ENCODE measurements at regions not wholly inside any gene's neighbourhood (a gene's known extent, or its start where the extent isn't known, plus 50 kb on each side); places are given as distances from the start of the nearest gene placed in this dataset.
"Not testable (repeated sequence)": the region's sequence is repeated elsewhere in the genome, so short reads cannot be mapped to it uniquely, and the experiment has no call there.

- DNase-seq (ENCODE audit: low read depth in 3 of 3, low spot score in 1 of 3) = no peak
These were observed 129.3 kb upstream of the MAP1LC3B2 start for GRCh38 chr12:116429826-116430360.

DNA sequence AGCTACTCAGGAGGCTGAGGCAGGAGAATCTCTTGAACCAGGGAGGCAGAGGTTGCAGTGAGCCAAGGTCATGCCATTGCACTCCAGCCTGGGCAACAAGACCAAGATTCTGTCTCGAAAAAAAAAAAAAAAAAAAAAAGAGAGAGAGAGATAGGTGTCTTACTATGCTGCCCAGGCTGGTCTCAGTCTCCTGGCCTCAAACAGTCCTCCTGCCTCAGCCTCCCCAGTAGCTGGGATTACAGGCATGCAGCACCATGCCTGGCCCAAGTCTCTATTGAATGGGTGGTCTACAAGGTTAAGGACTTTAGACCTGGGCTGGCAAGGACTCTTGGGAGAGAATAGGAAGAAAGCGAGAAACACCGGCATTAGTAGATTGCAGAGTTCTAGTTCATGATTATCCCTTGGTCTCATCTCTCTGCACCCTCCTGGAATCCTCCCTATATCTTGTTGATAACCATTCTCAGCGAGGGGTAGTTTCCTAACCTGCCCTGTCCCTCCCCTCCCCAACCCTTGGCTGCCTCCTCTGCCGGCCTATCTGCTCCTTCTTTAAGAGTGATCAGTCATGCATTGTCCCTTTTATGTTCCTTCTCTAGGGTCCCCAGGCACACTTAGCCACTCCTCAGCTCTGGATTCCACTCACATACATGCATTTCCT is 128.1 kb upstream of the MAP1LC3B2 start:
- no peak for DNase-seq (ENCODE audit: low read depth in 3 of 3, low spot score in 1 of 3)

DNA sequence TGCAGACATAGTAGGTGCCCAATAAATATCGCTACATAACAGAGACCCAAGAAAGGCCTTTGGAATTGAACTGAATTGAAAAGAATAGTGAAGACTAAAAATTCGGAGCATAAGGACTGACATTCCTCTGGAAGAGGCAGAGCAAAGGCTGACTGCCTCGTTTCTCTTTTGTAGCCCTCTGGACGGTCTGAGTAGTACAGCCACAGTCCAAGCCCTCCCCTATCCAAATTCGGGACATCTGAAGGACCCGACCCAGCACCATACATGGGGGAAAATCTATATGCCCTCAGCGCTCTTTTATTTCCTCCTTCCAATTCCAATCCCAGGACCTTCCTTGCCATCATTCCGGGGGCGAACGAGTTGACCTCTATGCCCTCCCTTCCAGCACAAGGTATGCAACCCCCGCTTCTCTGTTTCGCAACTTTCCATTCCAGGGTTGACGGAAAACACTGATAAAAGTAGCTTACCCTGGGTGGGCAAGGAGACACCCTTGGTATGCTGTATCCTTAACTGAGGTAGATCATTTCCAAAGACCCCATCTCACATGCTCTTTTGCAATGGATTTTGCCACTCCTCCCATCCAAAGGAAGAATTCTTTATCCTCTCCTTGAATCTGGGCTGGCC is 127.4 kb upstream of the MAP1LC3B2 start:
- no peak for DNase-seq (ENCODE audit: low read depth in 3 of 3, low spot score in 1 of 3)

- no peak for DNase-seq (ENCODE audit: low read depth in 3 of 3, low spot score in 1 of 3)
These were observed 126.8 kb upstream of the MAP1LC3B2 start for GRCh38 chr12:116432314-116432750.

GRCh38 chr12:116433249-116433648 is 125.9 kb upstream of the MAP1LC3B2 start:
- DNase-seq (ENCODE audit: low read depth in 3 of 3, low spot score in 1 of 3) = no peak

DNA sequence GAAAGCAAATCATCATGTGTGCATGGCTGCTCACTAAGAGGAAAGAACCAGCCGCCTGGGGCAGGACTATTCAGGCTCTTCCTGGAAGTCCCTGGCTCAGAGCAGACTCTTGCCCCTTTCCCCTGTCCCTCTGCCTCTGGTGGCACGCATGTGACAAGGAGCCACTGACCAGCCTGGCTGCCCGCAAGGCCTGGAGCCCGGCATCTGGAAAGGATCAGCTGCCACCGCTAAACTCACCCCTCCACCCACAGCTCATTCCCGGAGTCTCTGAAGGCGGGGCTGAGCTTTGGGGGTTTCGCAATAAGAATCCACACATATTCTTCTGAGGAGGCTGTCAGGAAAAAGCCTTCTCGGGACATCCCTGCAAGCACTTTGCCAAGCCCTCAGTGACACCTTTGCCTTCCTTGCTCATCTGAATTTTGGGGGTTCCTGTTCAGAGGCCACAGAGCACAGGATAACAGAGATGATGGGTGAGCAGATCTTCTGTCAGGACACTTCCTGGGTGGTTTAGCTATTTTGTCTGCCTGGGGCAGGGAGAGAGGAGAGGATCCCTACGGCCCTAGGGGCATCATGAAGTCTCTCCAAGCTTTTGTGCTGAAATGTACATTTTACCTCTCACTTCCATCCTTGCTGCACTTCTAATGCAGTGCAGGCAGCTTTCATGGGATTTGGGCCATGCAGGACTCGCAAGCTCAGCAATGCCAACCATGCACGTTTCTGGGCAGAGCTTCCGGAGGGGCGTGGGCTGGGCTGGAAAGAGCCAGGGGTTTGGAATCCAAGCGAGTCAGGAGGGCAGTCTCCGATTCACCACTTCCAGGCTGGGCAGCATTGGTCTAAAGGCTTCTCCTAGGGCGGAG is 124.8 kb upstream of the MAP1LC3B2 start:
- DNase-seq (ENCODE audit: low read depth in 3 of 3, low spot score in 1 of 3) = no peak

GRCh38 chr12:116435984-116436383 is 123.2 kb upstream of the MAP1LC3B2 start:
- DNase-seq (ENCODE audit: low read depth in 3 of 3, low spot score in 1 of 3) = no peak

DNA sequence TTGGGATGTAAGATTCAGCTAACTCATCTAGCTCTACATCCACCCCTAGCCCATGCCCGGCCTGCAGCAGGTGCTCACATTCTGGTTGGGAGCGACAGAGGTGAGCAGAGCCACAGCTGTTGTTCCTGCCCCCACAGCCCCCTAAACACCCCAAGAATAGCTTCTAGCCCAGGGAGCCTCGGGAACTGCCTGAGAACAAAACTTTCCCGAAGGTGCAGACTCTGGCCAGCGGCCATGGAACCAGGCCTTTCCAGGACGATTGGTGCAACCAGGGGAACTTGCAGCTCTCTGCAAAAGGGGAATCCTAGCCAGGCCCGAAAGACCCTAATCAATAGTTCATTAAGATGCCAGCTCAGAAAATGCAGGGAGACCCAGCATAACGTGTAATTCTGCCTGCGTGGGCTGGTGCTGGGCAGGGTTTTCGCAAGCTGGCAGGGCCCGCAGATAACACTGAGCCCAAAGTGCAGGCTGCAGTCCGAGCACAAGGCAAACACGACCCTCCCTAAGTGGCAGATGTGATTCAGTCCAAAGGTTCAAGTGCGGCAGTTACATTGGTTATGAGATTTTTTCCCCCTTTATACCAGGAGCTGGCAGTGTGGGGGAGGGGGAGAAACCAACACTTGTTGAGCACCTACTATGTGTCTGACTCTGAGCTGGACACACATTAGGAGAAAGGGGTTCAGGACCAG is 122.5 kb upstream of the MAP1LC3B2 start:
- DNase-seq (ENCODE audit: low read depth in 3 of 3, low spot score in 1 of 3) = no peak

GRCh38 chr12:116441292-116441691 is 117.9 kb upstream of the MAP1LC3B2 start:
- no peak for DNase-seq (ENCODE audit: low read depth in 3 of 3, low spot score in 1 of 3)

DNA sequence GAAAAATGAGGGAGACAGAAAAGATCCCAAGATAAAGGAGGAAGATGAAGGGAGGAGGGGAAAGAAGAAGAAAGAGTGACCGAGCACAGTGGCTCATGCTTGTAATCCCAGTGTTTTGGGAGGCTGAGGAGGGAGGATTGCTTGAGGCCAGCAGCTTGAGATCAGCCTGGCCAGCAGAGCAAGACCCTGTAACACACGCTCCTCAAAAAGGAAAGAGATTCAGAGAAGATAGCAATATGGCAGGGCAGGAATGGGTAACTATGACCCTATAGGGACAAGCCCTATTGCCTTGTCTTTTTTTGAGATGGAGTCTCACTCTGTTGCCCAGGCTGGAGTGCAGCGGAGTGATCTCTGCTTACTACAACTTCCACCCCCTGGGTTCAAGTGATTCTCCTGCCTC is 116.9 kb upstream of the MAP1LC3B2 start:
- DNase-seq (ENCODE audit: low read depth in 3 of 3, low spot score in 1 of 3) = no peak

DNA sequence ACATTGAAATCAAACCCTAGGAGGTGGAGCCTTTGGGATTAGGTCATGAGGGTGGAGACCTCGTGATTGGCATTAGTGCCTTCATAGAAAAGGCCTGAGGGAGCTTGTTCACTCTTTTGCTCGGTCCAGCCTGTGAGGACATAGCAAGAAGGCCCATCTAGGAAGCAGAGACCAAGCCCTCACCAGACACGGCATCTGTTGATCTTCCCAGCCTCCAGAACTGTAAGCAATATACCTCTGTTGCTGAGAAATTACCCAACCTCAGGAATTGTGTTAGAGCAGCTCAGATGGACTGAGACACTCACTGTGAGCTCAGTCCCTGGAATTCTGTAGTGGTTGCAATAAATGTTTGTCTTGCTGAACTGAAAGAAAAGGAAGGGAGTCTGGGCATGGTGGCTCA is 116.2 kb upstream of the MAP1LC3B2 start:
- DNase-seq (ENCODE audit: low read depth in 3 of 3, low spot score in 1 of 3) = no peak

DNA sequence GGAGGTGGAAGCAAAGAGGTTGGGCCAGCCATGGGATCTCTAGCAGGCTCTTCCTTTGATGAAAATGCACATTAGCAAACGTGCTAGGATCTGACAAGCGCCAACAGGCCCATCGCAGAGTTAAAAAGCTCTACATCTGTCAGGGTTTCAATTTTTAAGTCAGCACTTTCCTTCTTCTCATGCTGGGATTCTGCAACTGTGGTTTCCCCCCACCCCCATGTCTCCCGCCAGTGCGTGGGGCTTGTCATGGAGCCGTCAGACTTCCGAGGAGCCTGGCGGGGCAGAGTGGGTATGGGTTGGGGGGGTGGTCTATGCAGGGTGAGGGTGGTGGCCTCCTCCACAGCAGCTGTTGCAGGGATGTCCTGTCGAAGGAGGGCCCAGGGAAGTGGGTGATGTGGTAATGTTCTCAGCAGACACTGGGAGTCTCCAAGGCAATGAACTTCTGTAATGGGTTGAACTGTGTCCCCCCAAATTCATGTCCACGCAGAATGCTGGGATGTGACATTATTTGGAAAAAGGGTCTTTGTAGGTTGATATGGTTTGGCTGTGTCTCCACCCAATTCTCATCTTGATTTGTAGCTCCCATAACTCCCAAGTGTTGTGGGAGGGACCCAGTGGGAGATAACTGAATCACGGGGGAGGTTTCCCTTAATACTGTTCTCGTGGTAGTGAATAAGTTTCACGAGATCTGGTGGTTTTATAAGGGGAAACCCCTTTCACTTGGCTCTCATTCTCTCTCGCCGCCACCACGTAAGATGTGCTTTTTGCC is 115.2 kb upstream of the MAP1LC3B2 start:
- DNase-seq (ENCODE audit: low read depth in 3 of 3, low spot score in 1 of 3) = no peak

GRCh38 chr12:116444590-116444943 is 114.6 kb upstream of the MAP1LC3B2 start:
- no peak for DNase-seq (ENCODE audit: low read depth in 3 of 3, low spot score in 1 of 3)

DNA sequence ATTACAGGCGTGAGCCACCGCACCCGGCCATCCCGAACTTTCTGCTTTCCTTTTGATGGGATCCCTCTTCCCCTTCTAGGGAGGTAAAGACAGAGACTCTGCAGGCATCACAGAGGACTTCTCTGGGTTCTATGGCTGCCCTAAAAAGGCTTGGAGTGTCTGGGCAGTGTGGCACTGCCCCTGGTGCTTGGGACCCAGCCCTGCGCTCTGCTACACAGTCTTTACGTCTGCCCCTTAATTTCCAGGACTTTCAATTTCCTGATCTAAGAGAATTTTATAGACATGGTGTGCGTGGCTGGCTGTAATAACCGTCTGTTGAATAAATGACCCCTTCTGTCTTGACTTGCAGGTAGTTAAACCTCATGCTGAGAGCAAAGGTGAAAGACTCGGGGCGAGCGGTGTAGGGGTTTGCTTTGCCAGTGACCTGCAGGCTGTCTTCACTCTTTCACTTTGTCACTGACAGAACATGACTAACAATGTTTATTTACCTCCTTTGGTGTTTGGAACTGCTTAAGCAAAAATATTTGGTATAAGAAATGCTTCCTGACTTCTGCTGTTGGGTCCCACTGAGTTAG is 110.9 kb upstream of the MAP1LC3B2 start:
- no peak for DNase-seq (ENCODE audit: low read depth in 3 of 3, low spot score in 1 of 3)

- no peak for DNase-seq (ENCODE audit: low read depth in 3 of 3, low spot score in 1 of 3)
These were observed 108.7 kb upstream of the MAP1LC3B2 start for GRCh38 chr12:116450406-116450910.

GRCh38 chr12:116452975-116453374 is 106.2 kb upstream of the MAP1LC3B2 start:
- not testable (repeated sequence) for DNase-seq (ENCODE audit: low read depth in 3 of 3, low spot score in 1 of 3)

- DNase-seq (ENCODE audit: low read depth in 3 of 3, low spot score in 1 of 3) = no peak
These were observed 105.5 kb upstream of the MAP1LC3B2 start for GRCh38 chr12:116453631-116454030.

DNA sequence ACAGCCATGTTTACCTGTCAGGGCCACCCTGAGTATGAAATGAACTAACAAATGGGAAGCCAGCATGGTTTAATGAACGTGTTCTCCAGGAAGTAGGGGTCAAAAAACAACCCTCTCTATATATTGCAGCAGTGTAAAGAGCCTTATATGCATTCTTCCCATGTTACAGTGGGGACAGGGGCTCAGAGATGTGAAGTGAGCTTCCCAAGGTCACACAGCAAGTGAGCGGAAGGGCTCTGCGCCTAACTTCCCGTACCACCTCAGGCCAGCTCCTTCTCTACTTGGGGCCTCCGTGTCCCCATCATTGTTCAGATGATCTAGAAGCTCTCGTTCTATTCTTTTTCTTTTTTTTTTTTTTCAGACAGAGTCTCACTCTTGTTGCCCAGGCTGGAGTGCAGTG is 105.1 kb upstream of the MAP1LC3B2 start:
- DNase-seq (ENCODE audit: low read depth in 3 of 3, low spot score in 1 of 3) = no peak

- no peak for DNase-seq (ENCODE audit: low read depth in 3 of 3, low spot score in 1 of 3)
These were observed 104.2 kb upstream of the MAP1LC3B2 start for GRCh38 chr12:116454950-116455447.

All from stimulated activated CD4-positive, alpha-beta T cell treated with anti-CD3 and anti-CD28 coated beads, TNF-alpha, amount 100 ng/mL, for 1 hour (primary cell).